HG02973 (cell line): ENCODE measurements at regions not wholly inside any gene's neighbourhood (a gene's known extent, or its start where the extent isn't known, plus 50 kb on each side); places are given as distances from the start of the nearest gene placed in this dataset.
A peak's percentile ranks its signal among the peaks of the same experiment; 100 is the strongest.
"Not testable (repeated sequence)": the region's sequence is repeated elsewhere in the genome, so short reads cannot be mapped to it uniquely, and the experiment has no call there.

ENCODE experiments used
- ATAC-seq: cut with Tn5 transposase; IDR thresholded peaks from one replicate; pipeline ENCODE4 v1.9.1; 2021; ENCODE audit warnings: moderate library complexity; ENCODE audit not compliant: unreplicated experiment

DNA sequence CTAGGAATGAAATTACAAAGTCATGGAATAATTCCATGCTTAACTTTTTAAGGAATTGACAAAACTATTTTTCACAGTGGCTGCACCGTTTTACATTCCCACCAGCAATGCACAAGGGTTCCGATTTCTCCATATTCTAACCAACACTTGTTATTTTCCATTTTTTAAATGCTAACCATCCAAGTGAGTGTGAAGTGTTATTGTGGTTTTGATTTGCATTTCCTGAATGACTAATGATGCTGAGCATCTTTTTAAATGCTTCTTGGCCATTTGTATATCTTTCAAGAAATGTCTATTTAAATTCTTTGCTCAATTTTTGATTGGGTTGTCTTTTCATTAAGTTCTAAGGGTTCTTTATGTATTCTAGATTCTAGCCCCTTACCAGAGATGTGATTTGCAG is 479.5 kb upstream of the SMARCA2 start:
- ATAC-seq, result no peak

DNA sequence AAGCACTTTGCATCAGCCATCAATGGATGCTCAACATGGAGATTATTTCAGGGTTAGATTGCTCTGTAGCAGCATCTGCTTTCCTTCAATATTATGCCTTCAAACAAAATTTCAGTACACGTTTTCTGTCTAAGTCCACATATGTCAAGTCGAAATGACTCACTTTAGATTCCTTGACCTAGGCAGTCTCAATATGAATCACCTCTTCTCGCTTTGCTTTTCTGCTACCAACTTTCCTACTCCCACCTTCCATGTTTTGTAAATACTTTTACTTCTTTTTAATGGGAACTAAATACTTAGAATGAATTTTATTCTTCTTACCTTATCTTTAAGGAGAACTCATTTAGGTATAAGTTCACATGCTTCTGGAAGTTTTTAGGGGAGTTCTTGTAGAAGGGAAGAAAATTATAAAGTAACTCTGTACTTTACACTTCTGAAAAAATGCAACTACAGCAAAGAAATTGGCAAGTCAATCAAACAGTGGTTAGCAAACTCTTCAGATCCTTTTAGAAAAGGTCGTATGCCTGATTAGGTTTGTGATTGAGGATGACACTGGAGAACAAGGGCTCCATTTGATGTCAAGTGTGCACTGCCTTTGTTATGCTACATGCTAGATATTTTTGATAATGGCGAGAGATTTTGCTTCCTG is 478.5 kb upstream of the SMARCA2 start:
- ATAC-seq, result peak; percentile 84

DNA sequence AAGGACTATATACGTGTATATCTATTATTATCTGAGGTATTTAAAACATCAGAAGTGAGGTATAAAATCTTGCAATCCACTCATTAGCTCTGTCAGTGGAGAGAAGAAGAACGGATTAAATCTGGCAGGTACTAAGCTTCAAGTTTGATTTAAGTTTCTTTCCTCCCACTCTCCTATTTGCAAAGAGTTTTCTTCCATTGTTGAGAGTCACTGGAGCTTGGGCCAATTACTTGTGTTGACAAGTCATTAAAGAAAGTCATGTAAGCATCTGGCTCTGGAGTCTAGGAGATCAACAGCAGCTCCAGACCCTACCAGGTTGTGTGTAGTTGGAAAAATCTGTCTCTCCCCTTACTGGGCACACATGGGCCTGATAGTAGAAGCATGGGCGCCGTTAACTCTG is 476.8 kb upstream of the SMARCA2 start:
- ATAC-seq, result no peak

DNA sequence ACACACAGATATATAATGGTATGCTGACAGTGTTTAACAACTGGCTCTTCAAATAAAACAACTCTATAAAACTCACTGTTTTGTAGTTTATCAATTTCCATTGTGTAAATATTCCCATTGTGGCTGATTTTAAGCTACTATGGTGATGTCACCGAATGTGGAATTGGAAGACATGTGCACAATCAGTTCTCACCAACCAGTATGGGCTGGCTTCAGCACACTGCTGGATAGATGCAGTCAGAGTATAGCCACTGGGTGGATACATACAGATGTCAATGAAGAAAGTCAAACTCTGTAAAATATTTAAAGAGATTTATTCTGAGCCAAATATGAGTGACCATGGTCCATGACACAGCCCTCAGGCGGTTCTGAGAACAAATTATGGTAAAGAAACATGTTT is 475.9 kb upstream of the SMARCA2 start:
- ATAC-seq, result no peak

DNA sequence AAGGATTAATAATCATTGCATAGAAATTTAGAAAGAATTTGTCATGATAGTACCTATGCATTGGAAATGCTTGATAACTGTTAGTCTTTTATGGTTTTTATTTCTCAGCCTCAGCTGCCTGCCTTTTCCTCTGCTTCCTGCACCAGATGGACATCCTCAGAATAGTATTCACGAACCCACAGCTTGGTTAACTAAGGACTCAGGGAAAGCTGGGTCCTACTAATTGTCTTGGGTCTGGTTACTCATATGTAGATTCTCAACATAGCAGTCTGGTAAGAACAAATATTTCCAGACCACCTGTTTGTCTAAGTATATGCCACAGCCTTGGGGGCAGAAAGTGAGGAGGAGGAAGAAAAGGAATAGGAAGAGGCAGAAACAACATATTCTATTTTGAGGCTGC is 464.5 kb upstream of the SMARCA2 start:
- ATAC-seq, result no peak

DNA sequence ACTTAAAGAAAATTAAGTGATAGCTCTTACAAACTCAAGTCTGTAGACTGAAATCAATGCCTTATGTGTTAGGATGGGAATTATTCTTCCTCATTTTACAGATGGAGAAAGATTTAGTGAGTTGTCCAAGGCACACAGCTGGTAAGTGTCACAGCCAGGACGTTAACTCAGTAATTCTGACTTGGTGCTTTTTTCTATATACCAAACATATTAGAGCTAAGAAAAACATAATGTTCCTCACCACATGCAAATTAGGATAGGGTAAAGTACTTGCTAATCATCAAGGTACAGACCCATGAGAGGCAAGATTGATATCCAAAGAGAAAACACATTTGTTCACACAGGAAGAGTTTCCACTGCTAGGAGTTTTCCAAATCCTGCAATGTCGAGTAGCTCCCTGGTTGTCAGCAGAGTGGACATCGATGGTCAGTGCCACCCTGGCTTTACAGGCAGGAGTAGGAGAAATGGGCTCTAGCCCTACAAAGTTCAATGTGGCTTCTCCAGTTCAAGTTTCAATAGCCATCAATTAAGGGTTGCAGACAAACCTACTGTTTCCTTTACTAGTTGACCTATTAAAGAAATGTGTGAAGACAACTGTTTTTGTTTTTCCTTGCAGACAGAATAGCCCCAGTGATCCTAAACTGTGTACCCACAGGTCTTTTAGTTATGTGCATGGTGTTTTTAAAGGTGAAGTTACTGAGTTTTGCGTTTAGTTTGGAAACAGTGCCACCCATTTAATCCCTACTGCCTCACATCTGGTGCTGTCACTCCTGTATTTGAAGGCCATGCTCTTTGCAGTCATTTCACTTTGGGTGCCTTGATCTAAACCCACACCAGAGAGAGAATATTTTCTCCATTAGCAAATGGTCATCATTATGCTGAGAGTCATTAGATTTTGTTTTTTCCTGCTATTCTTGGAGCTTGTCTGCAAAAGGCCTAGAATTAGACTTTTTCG is 460.8 kb upstream of the SMARCA2 start:
- no peak for ATAC-seq

DNA sequence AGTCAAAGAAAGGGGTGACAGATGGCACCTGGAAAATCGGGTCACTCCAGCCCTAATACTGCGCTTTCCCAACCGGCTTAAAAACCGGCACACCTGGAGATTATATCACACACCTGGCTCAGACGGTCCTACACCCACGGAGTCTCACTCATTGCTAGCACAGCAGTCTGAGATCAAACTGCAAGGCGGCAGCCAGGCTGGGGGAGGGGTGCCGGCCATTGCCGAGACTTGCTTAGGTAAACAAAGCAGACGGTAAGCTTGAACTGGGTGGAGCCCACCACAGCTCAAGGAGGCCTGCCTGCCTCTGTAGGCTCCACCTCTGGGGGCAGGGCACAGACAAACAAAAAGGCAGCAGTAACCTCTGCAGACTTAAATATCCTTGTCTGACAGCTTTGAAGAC is 456.5 kb upstream of the SMARCA2 start:
- not testable (repeated sequence) for ATAC-seq

DNA sequence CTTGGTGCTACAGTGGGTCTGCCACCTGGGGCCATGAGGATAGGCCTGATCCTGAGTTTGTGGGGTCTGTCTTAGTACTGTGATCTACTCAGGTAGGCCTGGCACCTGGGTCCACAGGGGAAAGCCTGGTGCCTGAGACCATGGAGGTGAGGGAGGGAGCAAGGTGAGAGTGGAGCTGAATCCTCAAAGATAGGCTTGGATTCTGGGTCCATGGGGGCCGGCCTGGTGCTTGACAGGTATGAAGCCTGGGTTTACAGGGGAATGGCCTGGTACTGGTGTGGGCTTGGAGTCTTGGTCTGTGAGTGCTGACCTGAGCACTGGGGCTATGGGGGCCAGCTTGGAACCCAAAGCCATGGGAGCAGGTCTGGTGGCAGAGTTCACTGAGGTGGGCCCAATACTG is 439.2 kb upstream of the SMARCA2 start:
- ATAC-seq, result no peak

DNA sequence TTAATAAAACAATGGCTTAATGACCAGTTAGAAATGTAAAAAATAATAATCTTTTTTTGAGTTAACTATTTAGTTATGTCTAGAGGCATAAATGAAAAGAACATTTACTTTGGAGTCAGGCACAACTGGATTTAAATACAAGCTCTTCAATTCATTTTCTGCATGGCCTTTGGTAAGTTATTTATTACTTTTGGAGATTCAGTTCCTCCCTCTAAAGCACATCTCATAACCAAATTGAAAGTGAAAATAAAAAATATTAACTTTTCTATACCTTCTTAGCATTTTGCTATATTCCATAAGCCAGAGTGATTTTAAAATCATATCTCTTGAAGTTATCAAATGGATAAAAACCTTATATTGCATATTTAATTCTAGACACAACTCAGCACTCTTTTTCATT is 434.9 kb upstream of the SMARCA2 start:
- ATAC-seq, result peak; percentile 84

DNA sequence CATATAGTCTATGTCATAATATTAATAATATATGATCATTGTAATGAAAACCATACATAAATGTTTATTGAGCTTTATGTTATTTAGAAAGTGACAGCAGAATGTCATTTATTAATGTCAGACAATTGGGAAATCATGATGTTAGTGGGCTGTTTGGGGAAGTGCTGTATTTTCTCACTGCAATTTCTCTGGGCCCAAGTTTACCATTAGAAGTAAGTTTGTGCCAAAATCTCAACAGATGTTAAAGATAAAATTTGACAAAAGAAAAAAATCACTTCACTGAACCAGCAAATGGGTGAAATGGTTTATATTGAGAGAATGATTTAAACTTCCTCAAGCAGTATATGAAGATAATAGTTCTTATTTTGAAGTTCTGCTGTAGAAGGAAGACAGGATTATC is 433.2 kb upstream of the SMARCA2 start:
- no peak for ATAC-seq

DNA sequence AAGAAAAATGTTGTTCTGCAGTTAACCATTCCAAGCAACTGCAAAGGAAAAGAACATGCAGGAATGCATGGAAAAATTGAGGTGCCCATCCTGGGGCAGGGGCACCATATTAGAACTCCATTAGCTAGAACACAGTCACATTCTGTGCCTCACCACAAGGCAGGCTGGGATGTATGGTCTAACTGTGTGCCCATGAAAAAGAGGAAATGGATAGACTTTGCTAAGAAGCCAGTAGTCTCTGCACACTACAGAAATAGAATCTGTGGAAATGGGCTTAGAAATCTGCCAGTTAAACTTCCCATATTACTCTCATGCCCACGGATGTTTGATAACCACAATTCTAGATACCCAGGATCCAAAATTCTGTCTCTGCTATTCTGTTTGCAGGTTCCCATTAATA is 423.8 kb upstream of the SMARCA2 start:
- ATAC-seq, result no peak

DNA sequence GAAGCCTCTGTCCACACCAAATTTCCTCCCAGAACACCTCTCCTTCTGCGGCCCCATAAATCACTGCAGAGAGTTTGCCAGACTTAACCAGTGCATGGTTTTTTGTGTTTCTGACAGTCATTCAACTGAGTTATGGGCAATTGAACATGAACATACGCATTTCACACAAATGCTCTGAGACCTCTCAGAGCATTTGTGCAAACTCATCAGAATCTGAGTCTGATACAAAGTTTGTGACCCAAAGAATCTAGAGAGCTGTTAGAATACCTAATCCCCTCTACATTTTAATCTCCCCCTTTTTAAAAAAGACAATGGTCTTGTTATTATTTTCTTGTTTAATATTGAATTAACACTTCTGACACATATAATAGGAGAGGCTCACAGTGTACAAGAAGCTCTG is 416.9 kb upstream of the SMARCA2 start:
- no peak for ATAC-seq

DNA sequence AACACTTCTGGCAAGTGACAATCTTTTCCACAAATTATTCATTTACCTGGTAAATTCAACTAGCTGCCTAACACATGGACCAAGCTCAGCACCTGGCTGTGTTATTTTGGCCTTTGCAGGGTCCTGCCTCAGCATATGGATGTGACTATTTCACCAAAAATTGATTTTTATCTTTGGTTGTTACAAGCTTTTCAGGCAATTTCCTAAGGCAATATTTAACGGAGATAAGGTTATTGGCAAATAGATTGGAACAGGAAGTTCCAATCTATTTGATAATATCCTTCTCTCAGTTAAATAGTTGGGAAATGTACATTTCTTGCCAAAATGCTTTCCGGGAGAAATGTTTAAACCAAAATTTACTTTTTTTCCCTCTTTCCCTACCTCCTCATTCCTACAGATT is 415.2 kb upstream of the SMARCA2 start:
- ATAC-seq, result no peak

DNA sequence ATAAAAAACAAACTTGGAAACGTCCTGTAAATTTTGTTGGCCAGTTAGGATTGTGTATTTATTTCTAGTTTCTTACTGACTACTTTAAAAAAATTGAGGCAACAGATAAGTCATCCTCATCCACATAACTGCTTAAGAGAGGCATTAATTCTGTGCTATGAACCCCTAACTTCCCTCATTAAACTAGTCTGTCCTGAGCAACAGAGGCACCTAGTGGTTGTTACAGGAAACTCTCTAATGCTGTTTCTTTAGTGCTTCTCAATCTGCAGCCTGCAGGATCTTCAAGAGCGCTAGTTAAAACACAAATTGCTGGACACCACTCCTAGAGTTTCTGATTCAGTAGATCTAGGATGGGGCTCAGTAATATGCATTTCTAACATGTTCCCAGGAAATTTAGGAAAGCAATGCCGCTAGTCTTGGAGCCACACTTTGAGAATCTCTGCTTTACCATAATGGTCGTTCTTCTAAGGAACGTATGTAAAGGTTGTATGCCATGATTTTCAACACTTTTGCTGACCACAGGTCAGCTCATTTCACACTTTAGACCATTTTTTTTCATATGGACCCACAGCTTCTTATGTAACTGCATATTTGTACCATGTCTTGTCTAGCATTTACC is 410.1 kb upstream of the SMARCA2 start:
- peak; percentile 71 for ATAC-seq

DNA sequence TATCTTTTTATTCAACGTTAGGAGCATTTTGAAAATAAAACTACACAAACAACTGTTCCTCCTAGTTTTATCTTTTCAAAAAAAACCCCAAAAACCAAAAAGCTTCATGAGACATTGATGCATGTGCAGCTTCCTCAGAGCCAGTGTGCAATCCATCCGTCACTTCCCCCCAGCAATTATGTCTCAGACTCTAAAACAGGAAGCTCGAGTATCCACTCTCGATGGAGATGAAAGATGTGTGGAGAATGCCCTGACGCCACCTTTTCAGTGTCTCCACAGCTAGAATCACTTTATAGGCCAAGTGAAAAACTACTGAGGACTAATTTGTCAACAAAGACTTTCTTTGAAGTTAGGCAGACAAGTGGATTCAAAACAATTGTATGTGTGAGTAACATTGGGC is 408.9 kb upstream of the SMARCA2 start:
- no peak for ATAC-seq

DNA sequence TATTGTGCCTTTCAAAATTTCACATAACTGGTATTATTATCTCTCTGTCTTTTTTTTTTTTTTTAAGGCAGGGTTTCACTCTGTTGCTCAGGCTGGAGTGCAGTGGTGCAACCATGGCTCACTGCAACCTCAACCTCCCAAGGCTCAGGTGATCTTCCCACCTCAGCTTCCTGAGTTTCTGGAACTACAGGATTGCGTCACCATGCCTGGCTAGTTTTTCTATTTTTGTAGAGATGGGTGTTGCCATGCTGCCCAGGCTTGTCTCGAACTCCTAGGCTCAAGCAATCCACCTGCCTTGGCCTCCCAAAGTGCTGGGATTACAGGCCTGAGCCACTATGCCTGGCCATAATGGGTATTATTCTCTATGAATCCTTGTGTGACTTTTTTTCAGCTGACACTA is 402.3 kb upstream of the SMARCA2 start:
- no peak for ATAC-seq

DNA sequence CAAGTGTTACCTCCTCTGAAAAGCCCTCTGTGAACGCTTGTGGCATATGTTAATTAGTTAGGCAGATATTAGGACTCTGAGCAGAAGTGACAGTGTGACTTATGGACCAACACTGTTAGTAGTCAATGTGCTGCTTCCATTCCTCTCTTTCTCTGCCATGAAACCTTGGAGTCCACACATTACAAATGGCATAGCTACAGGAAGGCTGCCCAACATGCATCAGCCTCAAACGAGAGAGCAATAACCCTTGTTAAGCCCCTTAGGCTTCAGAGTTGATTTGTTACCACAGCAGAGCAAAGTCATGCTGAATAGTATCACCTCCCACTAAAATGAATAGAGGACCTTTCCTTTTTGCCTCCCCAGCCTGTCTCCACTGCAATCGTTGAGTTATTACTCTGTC is 397.7 kb upstream of the SMARCA2 start:
- no peak for ATAC-seq

DNA sequence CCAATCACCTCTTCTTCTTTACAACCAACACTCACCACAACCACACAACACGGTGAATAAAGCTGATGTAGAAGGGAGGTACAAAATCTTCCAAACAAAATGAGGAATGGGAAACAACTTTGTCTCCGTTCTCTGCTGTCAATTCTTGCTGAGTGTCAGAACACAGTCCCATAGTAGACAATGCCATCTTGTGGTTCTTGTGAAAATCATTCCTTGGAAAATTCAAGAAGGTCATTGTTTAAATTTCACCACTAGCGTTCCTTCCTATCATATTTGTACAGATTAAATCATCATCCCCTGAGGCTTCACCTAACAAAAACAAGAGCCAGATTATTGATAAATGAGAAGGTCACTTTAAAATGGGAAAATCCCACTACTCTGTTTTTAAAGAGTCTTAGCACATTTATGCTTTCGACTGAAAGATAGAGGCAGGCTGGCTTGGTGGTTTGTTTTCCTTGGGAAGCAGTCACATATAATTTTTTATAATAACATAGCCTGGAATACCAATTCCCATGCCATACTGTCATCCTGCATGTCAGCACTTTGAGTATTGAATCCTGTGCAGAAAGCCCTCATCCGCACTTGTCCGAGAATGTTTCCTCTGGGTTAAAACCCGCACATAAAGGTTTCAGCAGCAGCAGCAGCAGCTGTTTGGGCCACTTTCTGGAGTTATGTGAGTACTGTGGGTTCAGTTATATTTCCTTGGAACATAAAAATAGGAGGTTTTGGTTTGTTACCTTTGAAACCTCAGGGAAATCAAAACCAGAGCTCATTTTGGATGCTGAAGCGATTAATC is 395.0 kb upstream of the SMARCA2 start:
- ATAC-seq, result no peak

DNA sequence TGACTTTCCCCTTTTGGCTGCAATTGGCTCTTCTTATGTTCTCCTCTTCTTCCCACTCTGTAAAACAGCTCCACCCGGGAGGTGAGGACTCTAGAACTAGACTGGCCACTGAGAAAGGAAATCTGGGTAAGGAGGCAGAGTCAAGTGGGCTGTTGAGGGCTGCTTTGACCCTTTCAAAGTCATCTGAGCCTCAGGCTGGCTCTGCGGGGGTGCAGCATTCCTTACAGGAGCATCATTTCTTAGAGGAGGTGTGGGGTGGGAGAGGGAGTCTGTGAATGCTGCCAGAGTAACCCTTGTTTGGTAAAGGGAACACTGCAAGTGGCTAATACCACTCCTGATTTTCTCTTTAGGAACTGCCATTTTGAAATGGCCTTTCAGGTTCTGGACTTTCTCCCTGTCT is 377.7 kb upstream of the SMARCA2 start:
- no peak for ATAC-seq

DNA sequence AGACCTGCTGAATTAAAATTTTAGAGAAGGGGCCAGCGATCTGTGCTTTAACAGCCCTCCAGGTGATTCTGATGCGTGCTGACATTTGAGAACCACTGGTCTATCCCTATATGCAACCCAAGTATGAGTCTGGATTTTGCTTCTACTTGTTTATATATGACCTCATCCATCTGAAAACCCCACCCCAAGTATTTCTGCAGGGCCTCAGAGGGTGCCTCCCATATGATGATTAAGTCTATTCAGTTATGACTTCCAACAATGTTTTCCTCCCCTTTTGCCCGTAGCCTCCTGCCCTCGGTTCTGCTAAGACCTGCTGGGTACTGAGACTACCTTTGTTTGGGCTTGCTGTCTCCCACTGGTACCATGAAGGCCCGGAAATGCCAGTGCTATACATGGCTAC is 376.0 kb upstream of the SMARCA2 start:
- no peak for ATAC-seq

DNA sequence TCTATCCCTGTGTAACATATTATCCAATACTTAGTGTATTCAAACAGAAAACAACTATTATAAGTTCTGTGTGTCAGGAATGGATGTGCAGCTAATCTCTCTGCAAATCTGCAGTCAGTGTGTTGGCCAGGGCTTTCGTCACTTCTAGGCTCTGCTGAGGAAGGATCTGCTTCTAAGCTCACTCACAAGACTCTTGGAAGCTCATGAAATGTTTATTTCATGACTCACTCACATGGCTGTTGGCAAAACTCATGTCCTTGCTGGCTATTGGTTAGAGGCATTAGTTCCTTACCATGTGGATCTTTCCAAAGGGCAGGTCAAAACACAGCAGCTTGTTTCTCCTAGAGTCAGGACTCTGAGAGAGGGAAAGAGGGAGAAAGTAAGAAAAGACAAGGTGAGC is 367.4 kb upstream of the SMARCA2 start:
- ATAC-seq, result no peak
